ENCODE measurements at regions not wholly inside any gene's neighbourhood (a gene's known extent, or its start where the extent isn't known, plus 50 kb on each side); places are given as distances from the start of the nearest gene placed in this dataset.
A peak's percentile ranks its signal among the peaks of the same experiment; 100 is the strongest.
"Not testable (repeated sequence)": the region's sequence is repeated elsewhere in the genome, so short reads cannot be mapped to it uniquely, and the experiment has no call there.

GRCh38 chr11:91081440-91082043 is 858.7 kb upstream of the CHORDC1 start:
- DNase-seq (ENCODE audit: low read depth): peak; percentile 90

- DNase-seq (ENCODE audit: low read depth): no peak
Measured at GRCh38 chr11:91078221-91078620, 855.4 kb upstream of the CHORDC1 start.

GRCh38 chr11:91075032-91075695 is 852.3 kb upstream of the CHORDC1 start:
- no peak for DNase-seq (ENCODE audit: low read depth)

- DNase-seq (ENCODE audit: low read depth): no peak
Measured at GRCh38 chr11:91067666-91068065, 844.8 kb upstream of the CHORDC1 start.

- no peak for DNase-seq (ENCODE audit: low read depth)
Measured at GRCh38 chr11:91066456-91067047, 843.7 kb upstream of the CHORDC1 start.

GRCh38 chr11:91063399-91063798 is 840.5 kb upstream of the CHORDC1 start:
- not testable (repeated sequence) for DNase-seq (ENCODE audit: low read depth)

- no peak for DNase-seq (ENCODE audit: low read depth)
Measured at GRCh38 chr11:91047882-91048281, 825.0 kb upstream of the CHORDC1 start.

GRCh38 chr11:91046261-91046660 is 823.4 kb upstream of the CHORDC1 start:
- no peak for DNase-seq (ENCODE audit: low read depth)

- DNase-seq (ENCODE audit: low read depth): peak; percentile 10
Measured at GRCh38 chr11:91041626-91042025, 818.8 kb upstream of the CHORDC1 start.

- peak; percentile 29 for DNase-seq (ENCODE audit: low read depth)
Measured at GRCh38 chr11:91023731-91024130, 800.9 kb upstream of the CHORDC1 start.

- no peak for DNase-seq (ENCODE audit: low read depth)
Measured at GRCh38 chr11:91011503-91011902, 788.7 kb upstream of the CHORDC1 start.

GRCh38 chr11:91005458-91005857 is 782.6 kb upstream of the CHORDC1 start:
- DNase-seq (ENCODE audit: low read depth): no peak

GRCh38 chr11:90997241-90997640 is 774.4 kb upstream of the CHORDC1 start:
- DNase-seq (ENCODE audit: low read depth): no peak

GRCh38 chr11:90972159-90972558 is 749.3 kb upstream of the CHORDC1 start:
- DNase-seq (ENCODE audit: low read depth): not testable (repeated sequence)

- DNase-seq (ENCODE audit: low read depth): peak; percentile 3
Measured at GRCh38 chr11:90947930-90948329, 725.1 kb upstream of the CHORDC1 start.

GRCh38 chr11:90930252-90930651 is 707.4 kb upstream of the CHORDC1 start:
- no peak for DNase-seq (ENCODE audit: low read depth)

GRCh38 chr11:90919332-90919731 is 696.5 kb upstream of the CHORDC1 start:
- no peak for DNase-seq (ENCODE audit: low read depth)

- DNase-seq (ENCODE audit: low read depth): no peak
Measured at GRCh38 chr11:90916706-90917105, 693.9 kb upstream of the CHORDC1 start.

- no peak for DNase-seq (ENCODE audit: low read depth)
Measured at GRCh38 chr11:90913131-90913668, 690.4 kb upstream of the CHORDC1 start.

- DNase-seq (ENCODE audit: low read depth): no peak
Measured at GRCh38 chr11:90912631-90913030, 689.8 kb upstream of the CHORDC1 start.

- no peak for DNase-seq (ENCODE audit: low read depth)
Measured at GRCh38 chr11:90911192-90911591, 688.3 kb upstream of the CHORDC1 start.

GRCh38 chr11:90908074-90908473 is 685.2 kb upstream of the CHORDC1 start:
- DNase-seq (ENCODE audit: low read depth): no peak

GRCh38 chr11:90895850-90896249 is 673.0 kb upstream of the CHORDC1 start:
- no peak for DNase-seq (ENCODE audit: low read depth)

Data from myocyte (in vitro differentiated cells).